GM23248 (cell line): ENCODE measurements at regions not wholly inside any gene's neighbourhood (a gene's known extent, or its start where the extent isn't known, plus 50 kb on each side); places are given as distances from the start of the nearest gene placed in this dataset.

Experiments used
- DNase-seq: peaks from one replicate; pipeline ENCODE4 v3.0.0-alpha.2; 2015
- H2AFZ ChIP-seq: fragments of 200-600 bp; sonication (generic); 2 replicates; pipeline ENCODE4 v1.6.1; 2016; ENCODE audit warnings: antibody characterized with exemption
- H3F3A ChIP-seq: fragments of 200-600 bp; sonication (generic); 2 replicates; pipeline ENCODE4 v1.6.1; 2016; ENCODE audit warnings: mild to moderate bottlenecking, antibody characterized with exemption, mixed run types; ENCODE audit not compliant: insufficient read depth
- H3K27ac ChIP-seq: fragments of 200-600 bp; sonication (generic); 2 replicates; pipeline ENCODE4 v1.5.1; 2016; ENCODE audit warnings: mild to moderate bottlenecking
- H3K27me3 ChIP-seq: fragments of 200-600 bp; sonication (generic); replicated peaks from 2 replicates; pipeline ENCODE4 v1.6.1; 2016; ENCODE audit warnings: mild to moderate bottlenecking; ENCODE audit not compliant: insufficient read depth
- H3K36me3 ChIP-seq: fragments of 200-600 bp; sonication (generic); 2 replicates; pipeline ENCODE4 v1.6.1; 2016; ENCODE audit warnings: low read depth, mild to moderate bottlenecking
- H3K4me1 ChIP-seq: fragments of 200-600 bp; sonication (generic); 2 replicates; pipeline ENCODE4 v1.6.1; 2016; ENCODE audit warnings: mild to moderate bottlenecking; ENCODE audit not compliant: insufficient read depth
- H3K4me2 ChIP-seq: fragments of 200-600 bp; sonication (generic); one replicate; pipeline ENCODE4 v1.6.1; 2016; ENCODE audit warnings: mild to moderate bottlenecking; ENCODE audit not compliant: unreplicated experiment
- H3K4me3 ChIP-seq: fragments of 200-600 bp; sonication (generic); 2 replicates; pipeline ENCODE4 v1.5.1; 2016; ENCODE audit warnings: mild to moderate bottlenecking
- H3K79me2 ChIP-seq: fragments of 200-600 bp; sonication (generic); 2 replicates; pipeline ENCODE4 v1.6.1; 2016; ENCODE audit warnings: mild to moderate bottlenecking; ENCODE audit not compliant: insufficient read depth
- H3K9ac ChIP-seq: fragments of 200-600 bp; sonication (generic); 2 replicates; pipeline ENCODE4 v1.6.1; 2016; ENCODE audit warnings: mild to moderate bottlenecking
- H3K9me2 ChIP-seq: fragments of 200-600 bp; sonication (generic); 2 replicates; pipeline ENCODE4 v1.6.1; 2016; ENCODE audit warnings: mixed run types, mild to moderate bottlenecking, moderate library complexity; ENCODE audit not compliant: insufficient read depth
- H3K9me3 ChIP-seq: fragments of 200-600 bp; sonication (generic); one replicate; pipeline ENCODE4 v1.6.1; 2017; ENCODE audit warnings: low read depth
- H4K20me1 ChIP-seq: fragments of 200-600 bp; sonication (generic); 2 replicates; pipeline ENCODE4 v1.6.0; 2016; ENCODE audit not compliant: insufficient read depth
- EZH2 ChIP-seq: fragments of 200-600 bp; sonication (generic); IDR thresholded peaks from 2 replicates; pipeline ENCODE4 v1.6.1; 2018; ENCODE audit warnings: antibody characterized with exemption, mild to moderate bottlenecking; ENCODE audit not compliant: insufficient read depth, poor library complexity, severe bottlenecking
- EZH2phosphoT487 ChIP-seq: fragments of 200-600 bp; sonication (generic); IDR thresholded peaks from 2 replicates; pipeline ENCODE4 v1.6.1; 2018; ENCODE audit warnings: antibody characterized with exemption, moderate library complexity, mild to moderate bottlenecking, low read depth; ENCODE audit not compliant: insufficient read depth
- WGBS, 2 experiments: methylation state at CpG; one replicate each; pipeline ENCODE4 v1.1.6; 2015 to 2017; ENCODE audit warnings: low lambda C conversion rate in 2 of 2, low coverage in 1 of 2; ENCODE audit errors: missing lambda C conversion rate in 2 of 2; 5-methylcytosine and 5-hydroxymethylcytosine counted together
- in situ Hi-C: fragments of 300-500 bp; cut with MboI; formaldehyde crosslinking; loops from 2 replicates; pipeline ENCODE4 v1.15.0; 2020

- no peaks in the 10 kb centered on the region for H3K79me2 ChIP-seq
- TF ChIP-seq EZH2phosphoT487 = no peak
- no peak for TF ChIP-seq EZH2
- no peaks in the 10 kb centered on the region for H3K4me1 ChIP-seq
- in situ Hi-C loops = no loop called here
- H3K4me2 ChIP-seq = no peak overlapping the region
- no peaks in the 10 kb centered on the region for H4K20me1 ChIP-seq
- no peak overlapping the region for H3K4me3 ChIP-seq
- H2AFZ ChIP-seq = no peak overlapping the region
- no peaks in the 10 kb centered on the region for H3K9me2 ChIP-seq
- no peak for DNase-seq
- no peaks in the 10 kb centered on the region for H3K9me3 ChIP-seq
- no peak overlapping the region for H3K9ac ChIP-seq
- no peaks in the 10 kb centered on the region for H3K36me3 ChIP-seq
- 70 to 71% methylated on average over 6 of the region's 6 CpGs for WGBS, 2 experiments
- H3K27ac ChIP-seq = no peak overlapping the region
- no peaks in the 10 kb centered on the region for H3K27me3 ChIP-seq
- no peaks in the 10 kb centered on the region for H3F3A ChIP-seq
These were observed 86.9 kb downstream of the LRRC30 start for GRCh38 chr18:7317804-7318231.

GRCh38 chr18:7319161-7319560 lies 88.3 kb downstream of the LRRC30 start:
- in situ Hi-C loops = no loop called here

GRCh38 chr18:7321831-7322230 lies 90.9 kb downstream of the LRRC30 start:
- H3K9me2 ChIP-seq = no peaks in the 10 kb centered on the region
- H3F3A ChIP-seq = no peaks in the 10 kb centered on the region
- in situ Hi-C loops = no loop called here
- no peak overlapping the region for H3K4me3 ChIP-seq
- no peak overlapping the region for H3K27ac ChIP-seq
- no peaks in the 10 kb centered on the region for H3K27me3 ChIP-seq
- TF ChIP-seq EZH2 (no peak), EZH2phosphoT487 (no peak)
- H3K36me3 ChIP-seq = no peaks in the 10 kb centered on the region
- H3K4me1 ChIP-seq = no peaks in the 10 kb centered on the region
- H3K9me3 ChIP-seq = no peaks in the 10 kb centered on the region
- H3K9ac ChIP-seq = no peak overlapping the region
- H4K20me1 ChIP-seq = no peaks in the 10 kb centered on the region
- H3K4me2 ChIP-seq = no peak overlapping the region
- DNase-seq = no peak
- H3K79me2 ChIP-seq = no peaks in the 10 kb centered on the region
- H2AFZ ChIP-seq = no peak overlapping the region

More at GRCh38 chr18:7319161-7319560, 88.3 kb downstream of the LRRC30 start:
- H3K4me3 ChIP-seq = no peak overlapping the region
- no peaks in the 10 kb centered on the region for H3F3A ChIP-seq
- H4K20me1 ChIP-seq = no peaks in the 10 kb centered on the region
- no peaks in the 10 kb centered on the region for H3K79me2 ChIP-seq
- no peaks in the 10 kb centered on the region for H3K4me1 ChIP-seq
- no peak overlapping the region for H3K4me2 ChIP-seq
- H3K36me3 ChIP-seq = no peaks in the 10 kb centered on the region
- H3K9ac ChIP-seq = no peak overlapping the region
- no peak for TF ChIP-seq EZH2
- TF ChIP-seq EZH2phosphoT487 = no peak
- H2AFZ ChIP-seq = no peak overlapping the region
- no peaks in the 10 kb centered on the region for H3K9me2 ChIP-seq
- no peaks in the 10 kb centered on the region for H3K9me3 ChIP-seq
- no peak overlapping the region for H3K27ac ChIP-seq
- no peak for DNase-seq
- no peaks in the 10 kb centered on the region for H3K27me3 ChIP-seq
- WGBS, 2 experiments = 62 to 67% methylated on average over 10 of the region's 10 CpGs

GRCh38 chr18:7322817-7323485 lies 92.1 kb downstream of the LRRC30 start:
- TF ChIP-seq EZH2 (no peak), EZH2phosphoT487 (no peak)
- Histone ChIP-seq H3K9me3 (no peaks in the 10 kb centered on the region), H3K79me2 (no peaks in the 10 kb centered on the region), H3K9me2 (no peaks in the 10 kb centered on the region), H3K4me2 (no peak overlapping the region), H2AFZ (no peak overlapping the region), H4K20me1 (no peaks in the 10 kb centered on the region), H3K4me3 (no peak overlapping the region), H3K27me3 (no peaks in the 10 kb centered on the region), H3K9ac (no peak overlapping the region), H3F3A (no peaks in the 10 kb centered on the region), H3K4me1 (no peaks in the 10 kb centered on the region), H3K36me3 (no peaks in the 10 kb centered on the region), H3K27ac (no peak overlapping the region)
- in situ Hi-C loops = no loop called here
- 47 to 50% methylated on average over 8 of the region's 8 CpGs for WGBS, 2 experiments
- DNase-seq = no peak

GRCh38 chr18:7325126-7325430 lies 94.2 kb downstream of the LRRC30 start:
- Histone ChIP-seq H3K9me2 (no peaks in the 10 kb centered on the region), H3K4me1 (no peaks in the 10 kb centered on the region), H3K4me2 (no peak overlapping the region), H3K27me3 (no peaks in the 10 kb centered on the region), H2AFZ (no peak overlapping the region), H3F3A (no peaks in the 10 kb centered on the region), H3K27ac (no peak overlapping the region), H3K9me3 (no peaks in the 10 kb centered on the region), H3K36me3 (no peaks in the 10 kb centered on the region), H4K20me1 (no peaks in the 10 kb centered on the region), H3K9ac (no peak overlapping the region), H3K4me3 (no peak overlapping the region), H3K79me2 (no peaks in the 10 kb centered on the region)
- TF ChIP-seq EZH2 = no peak
- TF ChIP-seq EZH2phosphoT487 = no peak
- DNase-seq = no peak
- in situ Hi-C loops = no loop called here
- WGBS, 2 experiments = 59 to 60% methylated on average over 5 of the region's 5 CpGs
